Breast epithelium (tissue), 3 donors: ENCODE measurements at regions not wholly inside any gene's neighbourhood (a gene's known extent, or its start where the extent isn't known, plus 50 kb on each side); places are given as distances from the start of the nearest gene placed in this dataset.

Source experiments
- POLR2A ChIP-seq: fragments of 450-650 bp; IDR thresholded peaks from one replicate; pipeline ENCODE4 v1.6.1; 2016; ENCODE audit warnings: antibody characterized with exemption, mild to moderate bottlenecking, moderate library complexity
- POLR2AphosphoS5 ChIP-seq, 3 donors: sonication (generic); formaldehyde crosslinking; IDR thresholded peaks; one replicate each; pipeline ENCODE4 v1.6.1; 2017; ENCODE audit warnings: antibody characterized with exemption in 3 of 3
- TF ChIP-seq, protein P1 (sequence below), 3 donors: fragments of 450-650 bp; IDR thresholded peaks; one replicate each; pipeline ENCODE4 v1.5.1; 2016 to 2017; ENCODE audit warnings: antibody characterized with exemption in 3 of 3, mild to moderate bottlenecking in 3 of 3, moderate library complexity in 3 of 3

DNA sequence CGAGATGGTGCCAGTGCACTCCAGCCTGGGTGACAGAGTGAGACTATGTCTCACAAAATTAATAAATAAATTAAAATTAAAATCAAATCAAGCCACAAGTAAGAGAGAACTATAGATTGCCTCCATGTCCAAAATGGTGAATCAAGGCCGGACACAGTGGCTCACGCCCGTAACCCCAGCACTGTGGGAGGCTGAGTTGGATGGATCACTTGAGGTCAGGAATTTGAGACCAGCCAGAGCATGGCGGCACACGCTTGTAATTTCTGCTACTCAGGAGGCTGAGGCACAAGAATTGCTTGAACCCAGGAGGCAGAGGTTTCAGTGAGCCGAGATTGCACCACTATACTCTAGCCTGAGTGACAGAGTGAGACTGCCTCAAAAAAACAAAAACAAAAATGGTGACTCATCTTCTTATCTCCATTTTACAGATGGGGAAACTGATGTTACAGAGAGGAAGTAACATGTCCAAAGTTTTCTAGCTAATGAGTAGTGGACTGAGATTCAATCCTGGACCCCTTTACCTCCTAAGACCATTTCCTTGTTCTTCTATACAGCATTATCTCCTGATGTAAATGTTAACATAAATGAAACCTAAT, 99.0 kb upstream of the HNRNPU start:
- TF ChIP-seq, protein P1, sequence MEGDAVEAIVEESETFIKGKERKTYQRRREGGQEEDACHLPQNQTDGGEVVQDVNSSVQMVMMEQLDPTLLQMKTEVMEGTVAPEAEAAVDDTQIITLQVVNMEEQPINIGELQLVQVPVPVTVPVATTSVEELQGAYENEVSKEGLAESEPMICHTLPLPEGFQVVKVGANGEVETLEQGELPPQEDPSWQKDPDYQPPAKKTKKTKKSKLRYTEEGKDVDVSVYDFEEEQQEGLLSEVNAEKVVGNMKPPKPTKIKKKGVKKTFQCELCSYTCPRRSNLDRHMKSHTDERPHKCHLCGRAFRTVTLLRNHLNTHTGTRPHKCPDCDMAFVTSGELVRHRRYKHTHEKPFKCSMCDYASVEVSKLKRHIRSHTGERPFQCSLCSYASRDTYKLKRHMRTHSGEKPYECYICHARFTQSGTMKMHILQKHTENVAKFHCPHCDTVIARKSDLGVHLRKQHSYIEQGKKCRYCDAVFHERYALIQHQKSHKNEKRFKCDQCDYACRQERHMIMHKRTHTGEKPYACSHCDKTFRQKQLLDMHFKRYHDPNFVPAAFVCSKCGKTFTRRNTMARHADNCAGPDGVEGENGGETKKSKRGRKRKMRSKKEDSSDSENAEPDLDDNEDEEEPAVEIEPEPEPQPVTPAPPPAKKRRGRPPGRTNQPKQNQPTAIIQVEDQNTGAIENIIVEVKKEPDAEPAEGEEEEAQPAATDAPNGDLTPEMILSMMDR (IDR thresholded peaks at IDR 0.05) = no peak
- TF ChIP-seq POLR2A (no peak), POLR2AphosphoS5 (IDR thresholded peaks at IDR 0.05) (no peak)
